GM12892 (cell line): ENCODE measurements at regions not wholly inside any gene's neighbourhood (a gene's known extent, or its start where the extent isn't known, plus 50 kb on each side); places are given as distances from the start of the nearest gene placed in this dataset.

Experiments used
- DNase-seq: peaks from one replicate; pipeline ENCODE4 v3.0.0; 2011; ENCODE audit not compliant: insufficient read length
- FAIRE-seq: peaks from 2 replicates; lab custom pipeline; 2011; peaks lifted over from hg19 to GRCh38; lab: Jason Lieb, UNC
- POLR2A ChIP-seq: IDR thresholded peaks from 2 replicates; pipeline ENCODE4 v1.6.1; 2011; ENCODE audit warnings: low read depth, low read length, control low read depth
- POLR2AphosphoS5 ChIP-seq: IDR thresholded peaks from 2 replicates; pipeline ENCODE4 v1.6.1; 2011; ENCODE audit warnings: low read depth, low read length, control low read depth
- TAF1 ChIP-seq: IDR thresholded peaks from 2 replicates; pipeline ENCODE4 v1.6.1; 2011; ENCODE audit warnings: low read depth, mild to moderate bottlenecking, control low read depth, low read length, borderline replicate concordance

GRCh38 chr10:107398115-107398514 is 233.6 kb upstream of the SORCS1 start:
- FAIRE-seq, result no peak
- no peak for TF ChIP-seq POLR2A
- no peak for TF ChIP-seq POLR2AphosphoS5
- TF ChIP-seq TAF1, result no peak
- no peak for DNase-seq

GRCh38 chr10:107391901-107392300 is 227.4 kb upstream of the SORCS1 start:
- no peak for TF ChIP-seq TAF1
- DNase-seq, result no peak
- no peak for FAIRE-seq

- FAIRE-seq, result no peak
- no peak for TF ChIP-seq TAF1
- TF ChIP-seq POLR2AphosphoS5, result no peak
- TF ChIP-seq POLR2A, result no peak
Observed at GRCh38 chr10:107390563-107390962, 226.1 kb upstream of the SORCS1 start.

GRCh38 chr10:107383357-107383756 is 218.9 kb upstream of the SORCS1 start:
- TF ChIP-seq POLR2A (no peak), POLR2AphosphoS5 (no peak), TAF1 (no peak)
- no peak for DNase-seq
- no peak for FAIRE-seq

More at GRCh38 chr10:107390563-107390962, 226.1 kb upstream of the SORCS1 start:
- DNase-seq, result no peak

- DNase-seq, result no peak
- no peak for TF ChIP-seq POLR2A
- TF ChIP-seq TAF1, result no peak
- TF ChIP-seq POLR2AphosphoS5, result no peak
- FAIRE-seq, result no peak
Observed at GRCh38 chr10:107379601-107380000, 215.1 kb upstream of the SORCS1 start.

GRCh38 chr10:107371801-107372200 is 207.3 kb upstream of the SORCS1 start:
- no peak for FAIRE-seq
- no peak for DNase-seq
- no peak for TF ChIP-seq TAF1
- TF ChIP-seq POLR2A, result no peak
- no peak for TF ChIP-seq POLR2AphosphoS5

- TF ChIP-seq TAF1 (no peak), POLR2AphosphoS5 (no peak), POLR2A (no peak)
- DNase-seq (no peak), FAIRE-seq (no peak)
Observed at GRCh38 chr10:107364872-107365271, 200.4 kb upstream of the SORCS1 start.

GRCh38 chr10:107362306-107362705 is 197.8 kb upstream of the SORCS1 start:
- no peak for DNase-seq

GRCh38 chr10:107357033-107357432 is 192.5 kb upstream of the SORCS1 start:
- DNase-seq (no peak), FAIRE-seq (no peak)
- TF ChIP-seq POLR2AphosphoS5 (no peak), POLR2A (no peak), TAF1 (no peak)

More at GRCh38 chr10:107362306-107362705, 197.8 kb upstream of the SORCS1 start:
- no peak for FAIRE-seq
- TF ChIP-seq TAF1 (no peak), POLR2A (no peak), POLR2AphosphoS5 (no peak)

- DNase-seq, result no peak
- FAIRE-seq, result no peak
- TF ChIP-seq TAF1 (no peak), POLR2AphosphoS5 (no peak), POLR2A (no peak)
Observed at GRCh38 chr10:107356396-107356795, 191.9 kb upstream of the SORCS1 start.

GRCh38 chr10:107342711-107343110 is 178.2 kb upstream of the SORCS1 start:
- TF ChIP-seq POLR2AphosphoS5 (no peak), TAF1 (no peak), POLR2A (no peak)
- no peak for FAIRE-seq
- no peak for DNase-seq

- FAIRE-seq (no peak), DNase-seq (no peak)
- TF ChIP-seq POLR2A (no peak), TAF1 (no peak), POLR2AphosphoS5 (no peak)
Observed at GRCh38 chr10:107341281-107341680, 176.8 kb upstream of the SORCS1 start.

- FAIRE-seq (no peak), DNase-seq (no peak)
- TF ChIP-seq TAF1 (no peak), POLR2AphosphoS5 (no peak), POLR2A (no peak)
Observed at GRCh38 chr10:107340326-107340725, 175.8 kb upstream of the SORCS1 start.
